Breast epithelium (tissue), 3 donors: ENCODE measurements at regions not wholly inside any gene's neighbourhood (a gene's known extent, or its start where the extent isn't known, plus 50 kb on each side); places are given as distances from the start of the nearest gene placed in this dataset.

Experiments used
- CTCF ChIP-seq, 3 donors: fragments of 450-650 bp; IDR thresholded peaks; one replicate each; pipeline ENCODE4 v1.5.1; 2016 to 2017; ENCODE audit warnings: antibody characterized with exemption in 3 of 3, mild to moderate bottlenecking in 3 of 3, moderate library complexity in 3 of 3
- POLR2A ChIP-seq: fragments of 450-650 bp; IDR thresholded peaks from one replicate; pipeline ENCODE4 v1.6.1; 2016; ENCODE audit warnings: antibody characterized with exemption, mild to moderate bottlenecking, moderate library complexity
- POLR2AphosphoS5 ChIP-seq, 3 donors: sonication (generic); formaldehyde crosslinking; IDR thresholded peaks; one replicate each; pipeline ENCODE4 v1.6.1; 2017; ENCODE audit warnings: antibody characterized with exemption in 3 of 3

GRCh38 chr12:58028294-58028693, 86.9 kb downstream of the ATP23 start:
- TF ChIP-seq CTCF (IDR thresholded peaks at IDR 0.05) (no peak), POLR2A (no peak), POLR2AphosphoS5 (IDR thresholded peaks at IDR 0.05) (no peak)
